ENCODE measurements at regions not wholly inside any gene's neighbourhood (a gene's known extent, or its start where the extent isn't known, plus 50 kb on each side); places are given as distances from the start of the nearest gene placed in this dataset.

DNA sequence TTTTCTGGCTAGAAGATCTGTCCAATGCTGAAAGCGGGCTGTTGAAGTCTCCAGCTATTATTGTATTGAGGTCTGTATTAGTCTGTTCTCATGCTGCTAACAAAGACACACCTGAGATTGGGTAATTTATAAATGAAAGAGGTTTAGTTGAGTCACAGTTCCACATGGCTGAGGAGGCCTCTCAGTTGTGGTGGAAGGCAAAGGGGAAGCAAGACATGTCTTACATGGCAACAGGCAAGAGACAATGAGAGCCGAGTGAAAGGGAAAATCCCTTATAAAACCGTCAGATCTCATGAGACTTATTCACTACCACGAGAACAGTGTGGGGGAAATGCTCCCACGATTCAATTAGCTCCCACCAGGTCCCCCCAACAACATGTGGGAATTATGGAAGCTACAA lies 980.4 kb downstream of the SLITRK5 start:
- TF ChIP-seq EZH2 (IDR thresholded peaks at IDR 0.05; ENCODE audit: low read depth, unreplicated experiment), result no peak
- TF ChIP-seq, protein P1, sequence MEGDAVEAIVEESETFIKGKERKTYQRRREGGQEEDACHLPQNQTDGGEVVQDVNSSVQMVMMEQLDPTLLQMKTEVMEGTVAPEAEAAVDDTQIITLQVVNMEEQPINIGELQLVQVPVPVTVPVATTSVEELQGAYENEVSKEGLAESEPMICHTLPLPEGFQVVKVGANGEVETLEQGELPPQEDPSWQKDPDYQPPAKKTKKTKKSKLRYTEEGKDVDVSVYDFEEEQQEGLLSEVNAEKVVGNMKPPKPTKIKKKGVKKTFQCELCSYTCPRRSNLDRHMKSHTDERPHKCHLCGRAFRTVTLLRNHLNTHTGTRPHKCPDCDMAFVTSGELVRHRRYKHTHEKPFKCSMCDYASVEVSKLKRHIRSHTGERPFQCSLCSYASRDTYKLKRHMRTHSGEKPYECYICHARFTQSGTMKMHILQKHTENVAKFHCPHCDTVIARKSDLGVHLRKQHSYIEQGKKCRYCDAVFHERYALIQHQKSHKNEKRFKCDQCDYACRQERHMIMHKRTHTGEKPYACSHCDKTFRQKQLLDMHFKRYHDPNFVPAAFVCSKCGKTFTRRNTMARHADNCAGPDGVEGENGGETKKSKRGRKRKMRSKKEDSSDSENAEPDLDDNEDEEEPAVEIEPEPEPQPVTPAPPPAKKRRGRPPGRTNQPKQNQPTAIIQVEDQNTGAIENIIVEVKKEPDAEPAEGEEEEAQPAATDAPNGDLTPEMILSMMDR (conservative IDR thresholded peaks at IDR 0.05; ENCODE audit: low read depth in 2 of 2), result no peak
- TF ChIP-seq, protein P2, sequence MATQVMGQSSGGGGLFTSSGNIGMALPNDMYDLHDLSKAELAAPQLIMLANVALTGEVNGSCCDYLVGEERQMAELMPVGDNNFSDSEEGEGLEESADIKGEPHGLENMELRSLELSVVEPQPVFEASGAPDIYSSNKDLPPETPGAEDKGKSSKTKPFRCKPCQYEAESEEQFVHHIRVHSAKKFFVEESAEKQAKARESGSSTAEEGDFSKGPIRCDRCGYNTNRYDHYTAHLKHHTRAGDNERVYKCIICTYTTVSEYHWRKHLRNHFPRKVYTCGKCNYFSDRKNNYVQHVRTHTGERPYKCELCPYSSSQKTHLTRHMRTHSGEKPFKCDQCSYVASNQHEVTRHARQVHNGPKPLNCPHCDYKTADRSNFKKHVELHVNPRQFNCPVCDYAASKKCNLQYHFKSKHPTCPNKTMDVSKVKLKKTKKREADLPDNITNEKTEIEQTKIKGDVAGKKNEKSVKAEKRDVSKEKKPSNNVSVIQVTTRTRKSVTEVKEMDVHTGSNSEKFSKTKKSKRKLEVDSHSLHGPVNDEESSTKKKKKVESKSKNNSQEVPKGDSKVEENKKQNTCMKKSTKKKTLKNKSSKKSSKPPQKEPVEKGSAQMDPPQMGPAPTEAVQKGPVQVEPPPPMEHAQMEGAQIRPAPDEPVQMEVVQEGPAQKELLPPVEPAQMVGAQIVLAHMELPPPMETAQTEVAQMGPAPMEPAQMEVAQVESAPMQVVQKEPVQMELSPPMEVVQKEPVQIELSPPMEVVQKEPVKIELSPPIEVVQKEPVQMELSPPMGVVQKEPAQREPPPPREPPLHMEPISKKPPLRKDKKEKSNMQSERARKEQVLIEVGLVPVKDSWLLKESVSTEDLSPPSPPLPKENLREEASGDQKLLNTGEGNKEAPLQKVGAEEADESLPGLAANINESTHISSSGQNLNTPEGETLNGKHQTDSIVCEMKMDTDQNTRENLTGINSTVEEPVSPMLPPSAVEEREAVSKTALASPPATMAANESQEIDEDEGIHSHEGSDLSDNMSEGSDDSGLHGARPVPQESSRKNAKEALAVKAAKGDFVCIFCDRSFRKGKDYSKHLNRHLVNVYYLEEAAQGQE (IDR thresholded peaks at IDR 0.05; ENCODE audit: unreplicated experiment), result no peak

All from GM23338 (cell line).